ENCODE measurements at regions not wholly inside any gene's neighbourhood (a gene's known extent, or its start where the extent isn't known, plus 50 kb on each side); places are given as distances from the start of the nearest gene placed in this dataset.

GRCh38 chr6:1117530-1118286 lies 194.2 kb upstream of the FOXQ1 start:
- ATAC-seq (no peak), DNase-seq (ENCODE audit: low spot score) (no peak)
- H3K4me1 Mint-ChIP-seq, result peaks cover 6% of the 10 kb centered on the region; the same call in 1 of the 2 replicates
- POLR2A ChIA-PET, result no interaction called here
- CTCF ChIA-PET, result no interaction called here
- H3K9me3 Mint-ChIP-seq, result peaks cover 16% of the 10 kb centered on the region
- H3K4me3 Mint-ChIP-seq, result no peak overlapping the region
- no peak for TF ChIP-seq IRF2 (CRISPR knock-in tag; IDR thresholded peaks at IDR 0.05; ENCODE audit: borderline replicate concordance, low read depth)
- peaks cover 8% of the 10 kb centered on the region for H3K27me3 Mint-ChIP-seq (ENCODE audit: low read depth)
- no peaks in the 10 kb centered on the region for H3K36me3 Mint-ChIP-seq
- H3K27ac Mint-ChIP-seq, result no peak overlapping the region

- Mint-ChIP-seq H3K4me3 (no peak overlapping the region), H3K27me3 (ENCODE audit: low read depth) (peaks cover 10% of the 10 kb centered on the region), H3K36me3 (no peaks in the 10 kb centered on the region), H3K27ac (no peak overlapping the region), H3K9me3 (peaks cover 16% of the 10 kb centered on the region), H3K4me1 (peaks cover 6% of the 10 kb centered on the region; the same call in 1 of the 2 replicates)
- ChIA-PET POLR2A (no interaction called here), CTCF (no interaction called here)
- no peak for TF ChIP-seq ZNF317 (CRISPR knock-in tag; IDR thresholded peaks at IDR 0.05; ENCODE audit: borderline replicate concordance, low read depth)
- no peak for TF ChIP-seq KAT7 (CRISPR knock-in tag; IDR thresholded peaks at IDR 0.05; ENCODE audit: borderline replicate concordance)
- no peak for TF ChIP-seq SOX15 (CRISPR knock-in tag; IDR thresholded peaks at IDR 0.05)
- no peak for TF ChIP-seq PRDM15 (CRISPR knock-in tag; IDR thresholded peaks at IDR 0.05)
- TF ChIP-seq ATF6 (CRISPR knock-in tag; IDR thresholded peaks at IDR 0.05), result no peak
- TF ChIP-seq TEAD4 (CRISPR knock-in tag; IDR thresholded peaks at IDR 0.05), result no peak
- TF ChIP-seq TCF7 (CRISPR knock-in tag; IDR thresholded peaks at IDR 0.05; ENCODE audit: low read depth), result no peak
- DNase-seq (ENCODE audit: low spot score) (no peak), ATAC-seq (no peak)
Measured at GRCh38 chr6:1116149-1116548, 195.7 kb upstream of the FOXQ1 start.

- Mint-ChIP-seq H3K27ac (no peak overlapping the region), H3K4me1 (peaks cover 4% of the 10 kb centered on the region; the same call in 1 of the 2 replicates), H3K4me3 (no peak overlapping the region), H3K36me3 (no peaks in the 10 kb centered on the region), H3K27me3 (ENCODE audit: low read depth) (peaks cover 22% of the 10 kb centered on the region), H3K9me3 (peaks cover 4% of the 10 kb centered on the region)
- POLR2A ChIA-PET, result no interaction called here
- ATAC-seq (no peak), DNase-seq (ENCODE audit: low spot score) (no peak)
- CTCF ChIA-PET, result no interaction called here
- no peak for TF ChIP-seq NR1H2 (CRISPR knock-in tag; IDR thresholded peaks at IDR 0.05)
- TF ChIP-seq ATF6 (CRISPR knock-in tag; IDR thresholded peaks at IDR 0.05), result no peak
- no peak for TF ChIP-seq ZNF416 (CRISPR knock-in tag; IDR thresholded peaks at IDR 0.05)
- TF ChIP-seq ZNF281 (CRISPR knock-in tag; IDR thresholded peaks at IDR 0.05), result no peak
- no peak for TF ChIP-seq JAZF1 (CRISPR knock-in tag; IDR thresholded peaks at IDR 0.05)
- no peak for TF ChIP-seq IRF1 (CRISPR knock-in tag; IDR thresholded peaks at IDR 0.05)
- TF ChIP-seq ATF1 (CRISPR knock-in tag; IDR thresholded peaks at IDR 0.05), result no peak
- no peak for TF ChIP-seq CDX4 (CRISPR knock-in tag; IDR thresholded peaks at IDR 0.05; ENCODE audit: borderline replicate concordance)
Measured at GRCh38 chr6:1113916-1114540, 197.9 kb upstream of the FOXQ1 start.
